Fibroblast of the aortic adventitia (primary cell): ENCODE measurements at regions not wholly inside any gene's neighbourhood (a gene's known extent, or its start where the extent isn't known, plus 50 kb on each side); places are given as distances from the start of the nearest gene placed in this dataset.
A peak's percentile ranks its signal among the peaks of the same experiment; 100 is the strongest.

Experiments
- DNase-seq: peaks from one replicate; pipeline ENCODE4 v3.0.0-alpha.2; 2010; ENCODE audit warnings: low read depth
- H3K4me3 ChIP-seq: 2 replicates; pipeline ENCODE4 v1.5.1; 2011; ENCODE audit warnings: low read depth, mild to moderate bottlenecking, control low read depth, low read length, moderate library complexity
- CTCF ChIP-seq: IDR thresholded peaks from 2 replicates; pipeline ENCODE4 v1.5.1; 2011; ENCODE audit warnings: mild to moderate bottlenecking, low read length, control low read depth, inconsistent platforms; ENCODE audit not compliant: insufficient read depth

GRCh38 chr14:29045237-29045636, 278.6 kb downstream of the FOXG1 start:
- no peak for TF ChIP-seq CTCF
- no peak for DNase-seq
- H3K4me3 ChIP-seq = no peak overlapping the region

GRCh38 chr14:29054119-29054518, 287.5 kb downstream of the FOXG1 start:
- no peak overlapping the region for H3K4me3 ChIP-seq
- peak; percentile 6 for DNase-seq
- no peak for TF ChIP-seq CTCF

GRCh38 chr14:29056041-29056566, 289.5 kb downstream of the FOXG1 start:
- TF ChIP-seq CTCF = no peak
- no peak for DNase-seq
- H3K4me3 ChIP-seq = no peak overlapping the region

- no peak for DNase-seq
- no peak overlapping the region for H3K4me3 ChIP-seq
- TF ChIP-seq CTCF = no peak
These were observed 295.1 kb downstream of the FOXG1 start for GRCh38 chr14:29061702-29062101.

GRCh38 chr14:29062466-29062865, 295.9 kb downstream of the FOXG1 start:
- no peak for DNase-seq
- TF ChIP-seq CTCF = no peak
- no peak overlapping the region for H3K4me3 ChIP-seq

- H3K4me3 ChIP-seq = no peak overlapping the region
- TF ChIP-seq CTCF = no peak
- DNase-seq = no peak
These were observed 296.4 kb downstream of the FOXG1 start for GRCh38 chr14:29062976-29063375.

- no peak for DNase-seq
- no peak overlapping the region for H3K4me3 ChIP-seq
- no peak for TF ChIP-seq CTCF
These were observed 297.8 kb downstream of the FOXG1 start for GRCh38 chr14:29064305-29064900.
